ENCODE measurements at regions not wholly inside any gene's neighbourhood (a gene's known extent, or its start where the extent isn't known, plus 50 kb on each side); places are given as distances from the start of the nearest gene placed in this dataset.

- Histone ChIP-seq H3K4me1 (ENCODE audit: control insufficient read depth in 4 of 4, insufficient read depth in 4 of 4, low read length in 3 of 4) (no peaks in the 10 kb centered on the region), H3K4me3 (ENCODE audit: low read depth in 1 of 3, low read length in 3 of 3) (no peak overlapping the region), H3K27me3 (ENCODE audit: control insufficient read depth in 4 of 4, insufficient read depth in 4 of 4, low read length in 3 of 4) (no peaks in the 10 kb centered on the region), H3K9me3 (ENCODE audit: control insufficient read depth in 4 of 4, low read length in 3 of 4) (no peaks in the 10 kb centered on the region), H3K27ac (ENCODE audit: low read depth in 1 of 2, low read length in 2 of 2) (no peak overlapping the region), H3K36me3 (ENCODE audit: control insufficient read depth in 4 of 4, insufficient read depth in 3 of 4, low read depth in 1 of 4, low read length in 3 of 4) (no peaks in the 10 kb centered on the region), H3K9ac (ENCODE audit: low read depth in 1 of 2, low read length in 2 of 2) (no peak overlapping the region)
- DNase-seq (ENCODE audit: low spot score) = no peak
- TF ChIP-seq TAF1 (conservative IDR thresholded peaks at IDR 0.05) = no peak
- no peak for TF ChIP-seq JUND (IDR thresholded peaks at IDR 0.05)
- no peak for TF ChIP-seq REST (IDR thresholded peaks at IDR 0.05)
- TF ChIP-seq ATF3 (IDR thresholded peaks at IDR 0.05) = no peak
- 90% methylated on average over 1 of the region's 1 CpG for WGBS
Observed at GRCh38 chr3:174398761-174399160, 460.4 kb upstream of the NAALADL2 start.

GRCh38 chr3:174403831-174404230, 455.3 kb upstream of the NAALADL2 start:
- peaks cover 0 to 13% (median 8%) of the 10 kb centered on the region in 4 donors for H3K4me1 ChIP-seq (ENCODE audit: control insufficient read depth in 4 of 4, insufficient read depth in 4 of 4, low read length in 3 of 4)
- no peak for DNase-seq (ENCODE audit: low spot score)

More at GRCh38 chr3:174403831-174404230, 455.3 kb upstream of the NAALADL2 start:
- Histone ChIP-seq H3K36me3 (ENCODE audit: control insufficient read depth in 4 of 4, insufficient read depth in 3 of 4, low read depth in 1 of 4, low read length in 3 of 4) (no peaks in the 10 kb centered on the region), H3K9me3 (ENCODE audit: control insufficient read depth in 4 of 4, low read length in 3 of 4) (no peaks in the 10 kb centered on the region), H3K27me3 (ENCODE audit: control insufficient read depth in 4 of 4, insufficient read depth in 4 of 4, low read length in 3 of 4) (no peaks in the 10 kb centered on the region), H3K27ac (ENCODE audit: low read depth in 1 of 2, low read length in 2 of 2) (no peak overlapping the region), H3K9ac (ENCODE audit: low read depth in 1 of 2, low read length in 2 of 2) (no peak overlapping the region), H3K4me3 (ENCODE audit: low read depth in 1 of 3, low read length in 3 of 3) (no peak overlapping the region)
- TF ChIP-seq FOXA1 (IDR thresholded peaks at IDR 0.05) (no peak), EGR1 (IDR thresholded peaks at IDR 0.05; ENCODE audit: low read depth in 2 of 2) (no peak), GABPA (IDR thresholded peaks at IDR 0.05 in 1 of 2, conservative IDR thresholded peaks at IDR 0.05 in 1 of 2) (no peak), ATF3 (IDR thresholded peaks at IDR 0.05) (no peak), FOXA2 (IDR thresholded peaks at IDR 0.05) (no peak), RAD21 (IDR thresholded peaks at IDR 0.05) (no peak), MAX (IDR thresholded peaks at IDR 0.05) (no peak), CTCF (IDR thresholded peaks at IDR 0.05; ENCODE audit: low read depth, low read length, missing input control) (no peak), ZBTB33 (IDR thresholded peaks at IDR 0.05) (no peak), SP1 (IDR thresholded peaks at IDR 0.05) (no peak), RXRA (IDR thresholded peaks at IDR 0.05) (no peak), HNF4G (IDR thresholded peaks at IDR 0.05) (no peak), JUND (IDR thresholded peaks at IDR 0.05) (no peak)
